Cardiac muscle cell (in vitro differentiated cells and primary cell): ENCODE measurements at regions not wholly inside any gene's neighbourhood (a gene's known extent, or its start where the extent isn't known, plus 50 kb on each side); places are given as distances from the start of the nearest gene placed in this dataset.

Experiments used
- DNase-seq, 2 donors: peaks; one replicate each; pipeline versions ENCODE4 v3.0.0 to v3.0.0-alpha.2; 2010 to 2017; ENCODE audit warnings: low read depth in 1 of 2, low spot score in 1 of 2
- H3K27ac ChIP-seq: fragments of 200-600 bp; sonication (generic); 2 replicates; pipeline ENCODE4 v1.5.1; 2016
- H3K27me3 ChIP-seq: fragments of 200-600 bp; sonication (generic); 2 replicates; pipeline ENCODE4 v1.6.0; 2016; ENCODE audit warnings: control low read depth
- H3K36me3 ChIP-seq: fragments of 200-600 bp; sonication (generic); 2 replicates; pipeline ENCODE4 v1.5.1; 2016; ENCODE audit warnings: control low read depth
- H3K4me1 ChIP-seq: fragments of 200-600 bp; sonication (generic); 2 replicates; pipeline ENCODE4 v1.8.1; 2017; ENCODE audit warnings: low read depth, mild to moderate bottlenecking, mixed run types
- H3K4me3 ChIP-seq: fragments of 200-600 bp; sonication (generic); 2 replicates; pipeline ENCODE4 v1.5.1; 2016; ENCODE audit warnings: mild to moderate bottlenecking
- H3K9me3 ChIP-seq: fragments of 200-600 bp; sonication (generic); 2 replicates; pipeline ENCODE4 v1.5.1; 2017; ENCODE audit warnings: low read depth, mild to moderate bottlenecking, control low read depth
- CTCF ChIP-seq: IDR thresholded peaks from 2 replicates; pipeline ENCODE4 v1.5.1; 2012; ENCODE audit warnings: low read depth, mild to moderate bottlenecking, low read length

GRCh38 chr7:155168597-155169480 is 98.7 kb downstream of the HTR5A start:
- no peaks in the 10 kb centered on the region for H3K4me1 ChIP-seq
- H3K27ac ChIP-seq: no peak overlapping the region
- no peaks in the 10 kb centered on the region for H3K36me3 ChIP-seq
- no peak overlapping the region for H3K4me3 ChIP-seq
- no peaks in the 10 kb centered on the region for H3K9me3 ChIP-seq
- TF ChIP-seq CTCF: no peak
- no peak for DNase-seq
- no peaks in the 10 kb centered on the region for H3K27me3 ChIP-seq

GRCh38 chr7:155169498-155170065 is 99.5 kb downstream of the HTR5A start:
- Histone ChIP-seq H3K27me3 (no peaks in the 10 kb centered on the region), H3K4me3 (no peak overlapping the region), H3K36me3 (no peaks in the 10 kb centered on the region), H3K9me3 (no peaks in the 10 kb centered on the region), H3K27ac (no peak overlapping the region), H3K4me1 (no peaks in the 10 kb centered on the region)
- DNase-seq: no peak
- no peak for TF ChIP-seq CTCF

- no peak for DNase-seq
- Histone ChIP-seq H3K36me3 (no peaks in the 10 kb centered on the region), H3K27ac (no peak overlapping the region), H3K27me3 (no peaks in the 10 kb centered on the region), H3K9me3 (no peaks in the 10 kb centered on the region), H3K4me3 (no peak overlapping the region), H3K4me1 (no peaks in the 10 kb centered on the region)
- TF ChIP-seq CTCF: no peak
Observed at GRCh38 chr7:155170331-155170730, 100.2 kb downstream of the HTR5A start.

- Histone ChIP-seq H3K36me3 (no peaks in the 10 kb centered on the region), H3K4me3 (no peak overlapping the region), H3K4me1 (no peaks in the 10 kb centered on the region), H3K9me3 (no peaks in the 10 kb centered on the region), H3K27me3 (no peaks in the 10 kb centered on the region), H3K27ac (no peak overlapping the region)
- no peak for TF ChIP-seq CTCF
- DNase-seq: no peak
Observed at GRCh38 chr7:155172141-155172540, 102.0 kb downstream of the HTR5A start.

GRCh38 chr7:155173905-155174304 is 103.8 kb downstream of the HTR5A start:
- Histone ChIP-seq H3K27ac (no peak overlapping the region), H3K9me3 (no peaks in the 10 kb centered on the region), H3K4me1 (no peaks in the 10 kb centered on the region), H3K4me3 (no peak overlapping the region), H3K27me3 (no peaks in the 10 kb centered on the region), H3K36me3 (no peaks in the 10 kb centered on the region)
- TF ChIP-seq CTCF: no peak
- no peak for DNase-seq
